GM19452 (cell line): ENCODE measurements at regions not wholly inside any gene's neighbourhood (a gene's known extent, or its start where the extent isn't known, plus 50 kb on each side); places are given as distances from the start of the nearest gene placed in this dataset.
"Not testable (repeated sequence)": the region's sequence is repeated elsewhere in the genome, so short reads cannot be mapped to it uniquely, and the experiment has no call there.

Experiments used
- ATAC-seq: cut with Tn5 transposase; IDR thresholded peaks from one replicate; pipeline ENCODE4 v1.9.1; 2021; ENCODE audit not compliant: unreplicated experiment

- ATAC-seq, result no peak
Measured at GRCh38 chr3:150303768-150304167, 104.3 kb upstream of the TSC22D2 start.

GRCh38 chr3:150302246-150302645, 105.9 kb upstream of the TSC22D2 start:
- ATAC-seq, result no peak

GRCh38 chr3:150300852-150301517, 107.1 kb upstream of the TSC22D2 start:
- no peak for ATAC-seq

- no peak for ATAC-seq
Measured at GRCh38 chr3:150300388-150300787, 107.7 kb upstream of the TSC22D2 start.

DNA sequence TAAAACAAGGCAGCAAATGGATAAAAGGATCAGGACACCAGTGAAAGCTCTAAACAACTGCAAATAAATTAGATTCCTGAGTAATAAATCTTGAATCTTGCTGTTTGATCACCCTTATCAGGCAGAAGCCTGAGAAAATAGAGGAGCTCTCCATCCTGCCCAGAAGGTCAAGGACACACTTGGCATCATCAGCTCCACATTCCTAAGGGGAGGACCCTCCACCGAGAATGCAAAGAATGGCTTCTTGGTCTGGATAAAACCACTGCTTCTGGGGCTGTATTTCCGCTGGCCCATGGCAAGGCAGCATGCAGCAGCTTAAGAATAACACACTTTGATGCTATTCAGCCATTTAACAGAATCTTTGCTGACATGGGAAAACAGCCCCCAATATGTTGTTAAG, 108.9 kb upstream of the TSC22D2 start:
- ATAC-seq, result no peak

DNA sequence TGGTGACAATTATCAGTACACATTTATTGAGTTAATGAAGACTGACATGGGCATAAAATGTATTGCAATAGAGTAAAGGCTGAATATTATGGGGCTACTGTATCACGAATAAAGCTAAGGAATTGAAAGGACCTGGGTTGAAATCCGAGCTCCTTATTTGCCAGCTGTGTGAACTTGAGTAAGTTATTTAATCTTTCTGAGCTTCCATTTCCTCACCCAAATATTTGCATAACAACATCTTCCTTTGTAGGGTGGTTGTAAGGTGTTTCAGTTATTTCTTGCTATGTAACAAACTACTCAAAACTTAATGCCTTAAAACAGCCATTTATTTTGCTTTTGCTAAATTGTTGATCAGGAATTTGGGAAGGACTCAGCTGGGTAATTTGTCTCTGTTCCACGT, 111.1 kb upstream of the TSC22D2 start:
- no peak for ATAC-seq

GRCh38 chr3:150296123-150296735, 111.9 kb upstream of the TSC22D2 start:
- ATAC-seq, result no peak

GRCh38 chr3:150293401-150294001, 114.6 kb upstream of the TSC22D2 start:
- no peak for ATAC-seq

GRCh38 chr3:150292891-150293290, 115.2 kb upstream of the TSC22D2 start:
- ATAC-seq, result no peak

DNA sequence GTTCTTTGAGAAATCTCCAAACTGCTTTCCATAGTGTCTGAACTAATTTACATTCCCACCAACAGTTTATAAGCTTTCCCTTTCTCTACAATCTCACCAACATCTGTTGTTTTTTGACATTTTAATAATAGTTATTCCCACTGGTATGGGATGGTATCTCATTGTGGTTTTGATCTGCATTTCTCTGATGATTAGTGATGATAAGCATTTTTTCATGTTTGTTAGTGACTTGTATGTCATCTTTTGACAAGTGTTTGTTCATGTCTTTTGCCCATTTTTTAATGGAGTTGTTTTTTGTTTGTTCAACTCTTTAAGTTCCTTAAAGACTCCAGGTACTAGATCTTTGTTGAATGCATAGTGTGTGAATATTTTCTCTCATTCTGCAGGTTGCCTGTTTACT, 116.6 kb upstream of the TSC22D2 start:
- no peak for ATAC-seq

DNA sequence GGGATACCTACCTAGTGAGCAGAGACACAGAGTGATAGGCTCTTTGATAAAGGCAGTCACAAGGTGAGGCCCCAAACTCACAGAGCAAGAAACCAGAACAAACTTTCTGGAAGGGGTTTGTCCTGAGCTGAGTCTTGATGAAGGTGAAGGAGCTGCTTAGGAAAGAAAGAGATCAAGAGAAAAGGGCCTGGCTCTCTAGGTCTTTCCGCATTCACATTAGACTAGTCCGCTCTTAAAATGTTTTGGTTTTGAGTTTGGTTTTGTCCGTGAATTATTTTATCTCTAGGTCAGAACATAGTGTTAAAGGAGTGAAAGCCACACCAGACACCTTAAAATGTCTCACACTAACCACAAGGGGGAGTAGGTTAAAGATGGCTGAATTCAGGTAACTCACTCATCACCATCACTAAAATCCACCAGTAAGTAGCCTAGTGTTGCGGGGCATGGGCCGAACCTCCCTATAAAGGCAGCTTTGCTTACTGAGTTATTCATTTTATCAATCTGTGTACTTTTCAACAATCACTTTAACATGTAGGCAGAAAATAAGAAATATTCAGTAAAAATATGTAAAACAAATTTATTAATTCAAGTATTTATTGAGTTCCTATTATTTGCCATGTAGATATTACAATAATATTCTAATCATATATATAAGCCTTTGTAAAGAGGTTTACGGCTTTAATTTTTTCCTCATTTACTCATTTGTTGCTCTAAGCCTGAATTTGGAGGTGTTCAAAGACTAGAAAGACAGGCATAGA, 121.5 kb upstream of the TSC22D2 start:
- no peak for ATAC-seq

GRCh38 chr3:150285601-150286000, 122.5 kb upstream of the TSC22D2 start:
- ATAC-seq, result no peak

GRCh38 chr3:150278843-150279381, 129.2 kb upstream of the TSC22D2 start:
- ATAC-seq, result no peak

DNA sequence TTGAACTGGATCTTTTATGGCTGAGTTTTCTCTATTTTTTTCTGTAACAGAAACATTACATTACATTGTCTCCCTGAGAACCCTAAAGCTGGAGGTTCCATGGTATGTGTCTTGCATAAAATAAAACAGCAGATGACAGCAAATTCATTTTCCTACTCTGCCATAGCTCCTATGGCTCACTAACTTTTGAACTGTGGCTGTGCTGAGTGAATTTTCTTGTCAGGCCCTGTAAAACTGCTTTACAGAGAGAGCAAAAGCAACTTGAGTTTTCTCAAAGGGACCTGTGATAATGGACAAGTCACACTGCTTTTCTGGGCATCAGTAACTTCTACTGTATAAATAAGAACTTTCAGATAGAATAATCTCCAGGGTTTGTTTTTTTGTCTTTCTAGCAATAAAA, 129.9 kb upstream of the TSC22D2 start:
- no peak for ATAC-seq

DNA sequence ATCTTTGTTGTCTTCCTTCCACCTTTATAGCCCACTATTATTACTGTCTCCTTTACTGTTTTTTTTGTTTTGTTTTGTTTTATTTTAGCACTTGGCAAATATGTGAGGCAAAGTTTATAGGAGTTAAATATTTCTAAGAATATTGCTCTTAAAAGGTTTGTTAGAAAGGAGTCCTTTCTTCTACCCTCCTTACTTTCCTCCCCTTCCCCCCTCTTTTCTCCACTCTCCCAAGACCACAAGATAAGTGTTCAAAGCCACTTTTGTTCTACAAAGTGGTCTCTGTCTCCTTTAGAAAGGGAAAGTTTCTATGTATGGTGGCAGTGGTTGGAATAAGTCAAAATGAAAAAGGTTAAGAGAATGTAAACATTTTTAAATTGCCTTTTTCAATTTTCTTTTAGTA, 130.7 kb upstream of the TSC22D2 start:
- ATAC-seq, result no peak

- ATAC-seq, result no peak
Measured at GRCh38 chr3:150275941-150276340, 132.2 kb upstream of the TSC22D2 start.

DNA sequence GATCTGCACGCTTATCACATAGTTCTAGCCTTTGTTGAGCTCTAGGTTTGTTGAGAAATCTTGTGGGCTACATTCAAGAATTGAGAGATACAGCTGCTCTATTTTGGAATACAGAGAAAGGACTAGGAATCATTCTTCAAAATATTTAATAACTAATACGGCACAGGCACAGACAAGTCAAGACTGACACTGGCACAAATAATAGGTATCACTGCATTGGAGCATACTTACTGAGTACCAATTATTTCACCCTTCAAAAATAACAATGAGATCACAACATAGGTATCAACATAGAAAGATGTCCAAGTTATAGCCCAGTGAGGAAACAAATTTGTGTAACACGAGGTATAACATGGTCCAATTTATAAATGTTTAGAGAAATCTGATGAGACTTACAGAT, 133.7 kb upstream of the TSC22D2 start:
- ATAC-seq, result no peak

GRCh38 chr3:150273396-150273795, 134.7 kb upstream of the TSC22D2 start:
- no peak for ATAC-seq

- no peak for ATAC-seq
Measured at GRCh38 chr3:150271591-150271960, 136.5 kb upstream of the TSC22D2 start.

DNA sequence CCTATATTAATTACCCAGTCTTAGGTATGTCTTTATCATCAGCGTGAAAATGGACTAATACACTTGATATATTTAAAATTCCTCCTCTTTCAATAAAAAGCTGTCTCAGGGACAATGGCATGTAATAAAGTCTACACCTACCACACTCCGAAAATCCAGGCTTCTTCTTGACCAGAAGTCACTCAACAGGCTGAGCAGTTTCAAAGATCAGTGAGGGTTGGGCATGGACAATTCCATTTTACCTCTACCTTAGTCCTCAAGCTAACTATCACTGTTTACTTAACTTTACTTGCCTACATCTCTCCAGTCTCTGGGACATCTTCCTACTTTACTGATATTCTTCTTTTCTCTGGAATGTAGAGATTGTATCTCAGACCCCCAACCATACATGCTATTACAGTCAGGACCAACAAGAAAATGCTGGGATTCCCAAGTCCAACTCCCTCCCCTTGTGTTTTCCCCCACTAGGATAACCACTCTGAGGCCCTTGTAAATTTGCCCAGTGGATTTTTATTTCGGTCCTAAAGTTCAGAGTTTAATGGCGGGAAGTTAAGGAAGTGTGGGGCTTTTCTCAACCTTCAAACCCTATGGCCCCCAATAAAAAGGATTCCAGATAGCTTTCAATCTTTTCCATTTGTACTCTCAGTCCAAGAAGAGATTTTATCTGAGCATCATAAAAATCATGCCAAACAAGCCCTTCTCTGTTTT, 137.1 kb upstream of the TSC22D2 start:
- no peak for ATAC-seq

DNA sequence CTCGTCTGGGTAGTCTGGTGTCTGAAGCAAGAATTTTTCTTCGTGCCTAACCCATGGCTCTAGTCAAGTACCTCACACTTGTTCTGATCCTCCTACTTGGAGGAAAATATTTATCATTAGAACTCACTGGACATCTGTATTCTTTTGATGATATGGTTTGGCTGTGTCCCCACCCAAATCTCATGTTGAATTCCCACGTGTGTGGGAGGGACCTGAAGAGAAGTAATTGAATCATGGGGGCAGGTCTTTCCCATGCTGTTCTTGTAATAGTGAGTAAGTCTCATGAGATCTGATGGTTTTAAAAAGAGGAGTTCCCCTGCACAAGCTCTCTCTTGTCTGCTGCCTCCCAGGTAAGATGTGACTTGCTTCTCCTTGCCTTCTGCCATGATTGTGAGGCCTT, 137.7 kb upstream of the TSC22D2 start:
- not testable (repeated sequence) for ATAC-seq
